GM20000 (cell line): ENCODE measurements at regions not wholly inside any gene's neighbourhood (a gene's known extent, or its start where the extent isn't known, plus 50 kb on each side); places are given as distances from the start of the nearest gene placed in this dataset.

ENCODE experiments used
- DNase-seq: peaks from one replicate; pipeline ENCODE4 v3.0.0; 2012; ENCODE audit warnings: low spot score
- TF ChIP-seq, protein P1 (sequence below): IDR thresholded peaks from 2 replicates; pipeline ENCODE4 v1.5.1; 2012; ENCODE audit warnings: mild to moderate bottlenecking, control low read depth; ENCODE audit errors: extremely low read depth, missing control alignments

DNA sequence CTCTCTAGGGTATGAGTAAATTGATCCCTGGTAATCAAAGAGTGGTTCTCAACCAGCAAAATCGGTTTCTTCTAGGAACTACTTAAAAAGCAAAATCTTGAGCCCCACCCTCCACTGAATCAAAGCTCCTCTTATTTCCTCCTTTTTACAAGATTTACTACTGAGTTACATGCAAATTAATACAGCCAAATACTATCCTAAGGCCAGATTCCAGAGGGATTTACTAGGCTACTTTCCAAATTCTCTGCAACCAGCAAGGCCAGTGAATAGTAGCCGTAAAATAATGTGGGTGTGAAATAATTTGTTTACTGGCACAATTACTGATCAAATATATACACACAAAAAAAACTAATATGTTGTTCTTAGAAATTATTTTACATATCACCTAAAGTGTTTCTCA, 1583.8 kb downstream of the NCAM2 start:
- TF ChIP-seq, protein P1, sequence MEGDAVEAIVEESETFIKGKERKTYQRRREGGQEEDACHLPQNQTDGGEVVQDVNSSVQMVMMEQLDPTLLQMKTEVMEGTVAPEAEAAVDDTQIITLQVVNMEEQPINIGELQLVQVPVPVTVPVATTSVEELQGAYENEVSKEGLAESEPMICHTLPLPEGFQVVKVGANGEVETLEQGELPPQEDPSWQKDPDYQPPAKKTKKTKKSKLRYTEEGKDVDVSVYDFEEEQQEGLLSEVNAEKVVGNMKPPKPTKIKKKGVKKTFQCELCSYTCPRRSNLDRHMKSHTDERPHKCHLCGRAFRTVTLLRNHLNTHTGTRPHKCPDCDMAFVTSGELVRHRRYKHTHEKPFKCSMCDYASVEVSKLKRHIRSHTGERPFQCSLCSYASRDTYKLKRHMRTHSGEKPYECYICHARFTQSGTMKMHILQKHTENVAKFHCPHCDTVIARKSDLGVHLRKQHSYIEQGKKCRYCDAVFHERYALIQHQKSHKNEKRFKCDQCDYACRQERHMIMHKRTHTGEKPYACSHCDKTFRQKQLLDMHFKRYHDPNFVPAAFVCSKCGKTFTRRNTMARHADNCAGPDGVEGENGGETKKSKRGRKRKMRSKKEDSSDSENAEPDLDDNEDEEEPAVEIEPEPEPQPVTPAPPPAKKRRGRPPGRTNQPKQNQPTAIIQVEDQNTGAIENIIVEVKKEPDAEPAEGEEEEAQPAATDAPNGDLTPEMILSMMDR = no peak
- no peak for DNase-seq

- DNase-seq = no peak
- TF ChIP-seq, protein P1 = no peak
These were observed 1586.1 kb downstream of the NCAM2 start for GRCh38 chr21:22584308-22584707.

DNA sequence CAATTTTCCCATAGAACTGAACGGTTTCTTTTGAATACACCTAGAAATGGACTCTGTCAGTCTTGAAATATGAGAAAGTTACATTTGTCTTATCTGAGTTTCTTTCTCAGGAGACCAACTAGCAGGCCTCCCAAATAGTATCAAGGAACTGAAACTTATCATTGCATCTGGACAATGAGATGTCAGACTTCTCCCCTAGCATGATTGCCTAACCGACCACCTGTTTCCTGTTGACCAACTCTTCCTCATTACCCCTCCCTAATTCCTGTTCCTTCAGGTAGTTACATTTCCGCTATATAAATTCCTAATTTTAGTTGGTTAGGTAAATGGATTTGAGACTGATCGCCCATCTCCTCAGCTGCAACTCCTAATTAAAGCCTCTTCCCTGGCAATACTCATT, 1587.3 kb downstream of the NCAM2 start:
- TF ChIP-seq, protein P1 = no peak
- no peak for DNase-seq

- no peak for DNase-seq
- TF ChIP-seq, protein P1 = no peak
These were observed 1599.5 kb downstream of the NCAM2 start for GRCh38 chr21:22597660-22598255.

DNA sequence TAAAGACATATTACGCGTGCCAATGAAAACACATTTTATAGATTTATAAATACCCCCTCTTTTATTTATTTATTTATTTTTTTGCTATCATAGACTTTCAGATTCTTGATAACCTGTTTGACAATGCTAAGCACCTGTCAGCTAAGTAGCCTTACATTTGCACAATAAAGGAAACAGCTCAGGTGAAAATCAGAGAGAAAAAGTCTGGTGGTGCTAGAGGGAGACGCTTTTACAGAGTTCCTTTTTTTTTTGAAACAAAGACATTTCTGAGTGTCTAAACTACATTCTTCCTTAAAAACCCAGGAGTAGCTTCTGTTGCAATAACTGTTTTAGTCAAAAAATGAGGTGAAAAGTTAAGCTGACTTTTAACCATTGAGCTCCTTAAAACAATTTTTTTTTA, 1611.6 kb downstream of the NCAM2 start:
- TF ChIP-seq, protein P1 = no peak
- no peak for DNase-seq

- no peak for DNase-seq
- TF ChIP-seq, protein P1 = no peak
These were observed 1629.7 kb downstream of the NCAM2 start for GRCh38 chr21:22627911-22628310.

GRCh38 chr21:22630953-22631465, 1632.8 kb downstream of the NCAM2 start:
- DNase-seq = no peak
- TF ChIP-seq, protein P1 = no peak
